Loucy (cell line): ENCODE measurements at regions not wholly inside any gene's neighbourhood (a gene's known extent, or its start where the extent isn't known, plus 50 kb on each side); places are given as distances from the start of the nearest gene placed in this dataset.

ENCODE experiments used
- EZH2phosphoT487 ChIP-seq: fragments of 200-600 bp; IDR thresholded peaks from 2 replicates; pipeline ENCODE4 v1.6.1; 2018; ENCODE audit warnings: antibody characterized with exemption, mild to moderate bottlenecking, moderate library complexity, borderline replicate concordance
- TF ChIP-seq, protein P1 (sequence below): fragments of 200-600 bp; sonication (generic); conservative IDR thresholded peaks from 2 replicates; pipeline ENCODE4 v1.5.1; 2014; ENCODE audit warnings: mild to moderate bottlenecking, antibody characterized with exemption, low read length

DNA sequence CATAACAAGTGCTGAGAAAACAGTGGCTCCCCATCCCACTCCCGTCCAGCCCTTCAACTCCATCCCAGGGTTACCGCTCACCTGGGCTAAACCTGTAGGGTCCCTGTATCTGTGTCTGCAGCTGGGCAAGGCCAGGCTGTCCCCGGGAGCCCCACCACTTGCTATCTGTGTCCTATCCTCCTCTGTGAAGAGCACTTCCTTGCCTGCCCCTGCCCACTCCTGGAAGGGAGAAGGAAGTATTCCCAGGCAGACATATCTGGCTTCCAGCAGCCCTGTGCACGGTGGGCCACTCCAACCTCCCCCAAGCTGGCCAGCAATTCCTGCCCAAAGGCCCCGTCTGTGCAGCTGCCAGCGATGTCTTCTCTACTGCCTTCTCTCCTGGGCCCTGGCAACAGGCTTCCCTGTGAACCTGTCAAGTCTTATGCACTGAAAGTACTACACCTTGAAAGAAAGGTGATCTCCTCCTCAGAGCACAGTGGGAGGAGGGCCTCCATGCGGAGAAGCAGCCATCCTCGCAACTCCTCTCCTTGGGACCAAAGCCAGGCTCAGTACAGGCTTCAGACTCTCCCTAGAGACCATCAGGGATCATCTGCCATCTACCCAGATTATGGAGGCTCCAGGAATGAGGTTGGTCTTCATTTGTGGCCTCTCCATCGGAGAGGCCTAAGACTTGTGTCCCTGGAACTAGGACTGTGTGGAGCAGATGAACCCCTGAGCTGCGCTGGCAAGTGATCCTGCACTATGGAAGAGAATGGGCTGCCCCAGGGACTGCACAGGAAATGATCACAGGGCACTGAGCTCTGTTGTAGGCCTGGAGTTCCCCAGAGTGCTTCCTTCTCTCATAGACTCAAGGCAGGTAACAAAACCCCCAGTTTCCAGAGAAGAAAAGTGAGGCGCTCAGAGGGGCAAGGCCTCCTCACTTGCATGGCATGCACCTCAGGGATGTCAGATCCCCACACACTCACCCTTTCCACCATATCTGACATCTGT is 663.6 kb downstream of the BCL11B start:
- TF ChIP-seq EZH2phosphoT487 = no peak
- TF ChIP-seq, protein P1, sequence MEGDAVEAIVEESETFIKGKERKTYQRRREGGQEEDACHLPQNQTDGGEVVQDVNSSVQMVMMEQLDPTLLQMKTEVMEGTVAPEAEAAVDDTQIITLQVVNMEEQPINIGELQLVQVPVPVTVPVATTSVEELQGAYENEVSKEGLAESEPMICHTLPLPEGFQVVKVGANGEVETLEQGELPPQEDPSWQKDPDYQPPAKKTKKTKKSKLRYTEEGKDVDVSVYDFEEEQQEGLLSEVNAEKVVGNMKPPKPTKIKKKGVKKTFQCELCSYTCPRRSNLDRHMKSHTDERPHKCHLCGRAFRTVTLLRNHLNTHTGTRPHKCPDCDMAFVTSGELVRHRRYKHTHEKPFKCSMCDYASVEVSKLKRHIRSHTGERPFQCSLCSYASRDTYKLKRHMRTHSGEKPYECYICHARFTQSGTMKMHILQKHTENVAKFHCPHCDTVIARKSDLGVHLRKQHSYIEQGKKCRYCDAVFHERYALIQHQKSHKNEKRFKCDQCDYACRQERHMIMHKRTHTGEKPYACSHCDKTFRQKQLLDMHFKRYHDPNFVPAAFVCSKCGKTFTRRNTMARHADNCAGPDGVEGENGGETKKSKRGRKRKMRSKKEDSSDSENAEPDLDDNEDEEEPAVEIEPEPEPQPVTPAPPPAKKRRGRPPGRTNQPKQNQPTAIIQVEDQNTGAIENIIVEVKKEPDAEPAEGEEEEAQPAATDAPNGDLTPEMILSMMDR = no peak
